ENCODE measurements at regions not wholly inside any gene's neighbourhood (a gene's known extent, or its start where the extent isn't known, plus 50 kb on each side); places are given as distances from the start of the nearest gene placed in this dataset.

DNA sequence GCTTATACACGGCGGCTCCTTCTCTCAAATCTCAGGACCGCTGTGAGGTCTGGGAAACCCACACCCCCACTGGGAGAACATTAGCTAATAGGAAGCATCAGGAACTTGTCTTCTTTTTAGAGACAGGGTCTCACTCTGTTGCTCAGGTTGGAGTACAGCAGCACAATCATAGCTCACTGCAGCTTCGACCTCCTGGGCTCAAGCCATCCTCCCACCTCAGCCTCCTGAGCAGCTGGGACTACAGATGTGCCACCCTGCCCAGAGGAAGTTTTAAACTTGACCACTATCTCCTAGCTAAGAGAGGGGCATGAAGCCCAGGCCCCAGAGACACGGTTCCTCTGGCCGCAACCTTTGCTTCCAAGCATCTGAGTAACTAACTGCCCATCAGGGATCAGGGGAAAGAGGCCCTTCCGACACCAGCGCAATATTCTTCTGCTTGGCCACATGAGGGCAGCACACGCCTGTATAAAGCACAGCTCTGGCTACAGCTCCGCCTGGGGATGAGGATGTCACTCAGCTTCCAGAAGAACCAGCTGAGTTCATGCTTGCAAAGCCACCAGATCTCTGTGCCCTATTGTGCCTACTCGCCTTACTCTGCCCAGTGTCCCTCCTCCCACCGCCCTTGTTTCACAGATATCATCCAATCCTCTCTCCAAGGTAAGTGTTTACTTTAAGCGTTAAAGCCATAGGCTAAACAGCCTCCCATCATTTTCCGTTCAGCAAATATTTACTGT lies 57.6 kb upstream of the SLC6A11 start:
- peak; percentile 25 to 43 (median 36) for DNase-seq (ENCODE audit: low read depth in 4 of 4, low spot score in 3 of 4)

GRCh38 chr3:10759495-10759894 lies 56.5 kb upstream of the SLC6A11 start:
- DNase-seq (ENCODE audit: low read depth in 4 of 4, low spot score in 3 of 4), result no peak

GRCh38 chr3:10760199-10760598 lies 55.8 kb upstream of the SLC6A11 start:
- no peak for DNase-seq (ENCODE audit: low read depth in 4 of 4, low spot score in 3 of 4)

DNA sequence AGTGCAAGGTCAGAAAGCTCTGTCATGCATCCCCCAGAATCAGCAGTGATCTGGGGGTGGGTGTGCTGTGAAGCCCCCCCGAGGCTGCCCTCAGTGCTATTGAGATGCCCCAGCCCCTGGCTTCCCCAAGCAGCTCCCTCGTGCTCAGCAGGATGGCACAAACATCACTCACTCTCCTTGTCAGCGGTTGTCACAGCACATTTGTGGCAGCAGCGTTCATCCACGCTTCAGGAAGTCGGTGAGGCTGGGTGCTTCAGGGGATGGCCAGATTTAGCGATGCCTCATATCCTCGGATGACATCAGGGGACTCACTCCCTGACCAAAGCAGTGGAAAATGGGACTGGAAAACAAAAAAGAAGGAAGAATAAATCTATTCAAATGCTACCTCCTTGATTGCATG lies 54.4 kb upstream of the SLC6A11 start:
- DNase-seq (ENCODE audit: low read depth in 4 of 4, low spot score in 3 of 4), result no peak

- DNase-seq (ENCODE audit: low read depth in 4 of 4, low spot score in 3 of 4), result no peak
Measured at GRCh38 chr3:10762116-10762515, 53.9 kb upstream of the SLC6A11 start.

- DNase-seq (ENCODE audit: low read depth in 4 of 4, low spot score in 3 of 4), result no peak
Measured at GRCh38 chr3:10762611-10763247, 53.3 kb upstream of the SLC6A11 start.

GRCh38 chr3:10763248-10763620 lies 52.8 kb upstream of the SLC6A11 start:
- DNase-seq (ENCODE audit: low read depth in 4 of 4, low spot score in 3 of 4), result no peak

- no peak for DNase-seq (ENCODE audit: low read depth in 4 of 4, low spot score in 3 of 4)
Measured at GRCh38 chr3:10763817-10764258, 52.2 kb upstream of the SLC6A11 start.

- no peak for DNase-seq (ENCODE audit: low read depth in 4 of 4, low spot score in 3 of 4)
Measured at GRCh38 chr3:10764259-10765051, 51.6 kb upstream of the SLC6A11 start.

DNA sequence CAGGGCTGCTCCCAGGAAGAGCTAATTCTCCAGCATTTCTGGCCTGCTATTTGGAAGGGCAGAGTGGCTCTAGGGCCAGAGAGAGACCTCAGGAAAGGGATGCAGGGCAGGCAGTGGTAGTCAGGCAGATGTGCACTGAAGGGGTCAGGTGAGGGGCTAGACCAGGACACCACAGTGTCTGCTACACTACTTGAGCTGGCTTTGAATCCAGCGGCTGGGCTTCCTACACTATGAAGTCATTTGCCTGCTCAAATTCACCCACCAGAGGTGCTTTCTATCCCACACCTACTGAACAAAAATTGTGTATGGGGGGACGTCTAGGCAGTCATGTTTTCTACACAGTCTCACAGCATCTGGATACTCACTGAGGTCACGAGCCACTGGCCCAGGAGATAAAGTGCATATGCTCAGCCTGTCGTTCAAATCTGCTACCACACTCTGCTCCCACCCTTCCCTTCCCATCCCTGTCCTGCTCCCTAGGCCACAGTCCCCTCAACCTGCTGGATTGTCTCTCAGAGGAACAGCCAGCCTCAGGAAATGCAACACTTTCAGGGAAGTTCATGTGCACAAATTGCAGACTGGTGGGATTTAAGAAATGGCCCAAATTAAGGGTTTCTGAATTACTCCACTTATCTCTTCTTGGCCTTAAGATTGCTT lies 49.9 kb upstream of the SLC6A11 start:
- no peak for DNase-seq (ENCODE audit: low read depth in 4 of 4, low spot score in 3 of 4)

All from right renal pelvis (tissue), 4 donors.